Neuronal stem cell (in vitro differentiated cells): ENCODE measurements at regions not wholly inside any gene's neighbourhood (a gene's known extent, or its start where the extent isn't known, plus 50 kb on each side); places are given as distances from the start of the nearest gene placed in this dataset.

Experiments
- DNase-seq: peaks from one replicate; pipeline ENCODE4 v3.0.0-alpha.2; 2013; ENCODE audit warnings: low spot score
- H2AFZ ChIP-seq: one replicate; pipeline ENCODE4 v1.6.1; 2013; ENCODE audit warnings: mild to moderate bottlenecking, low read length, inconsistent platforms
- H2AK5ac ChIP-seq: 2 replicates; pipeline ENCODE4 v1.6.1; 2013; ENCODE audit warnings: low read depth, mild to moderate bottlenecking, inconsistent platforms, low read length, moderate library complexity, mixed read lengths
- H2BK120ac ChIP-seq: 2 replicates; pipeline ENCODE4 v1.6.1; 2013; ENCODE audit warnings: low read depth, mild to moderate bottlenecking, inconsistent platforms, low read length, moderate library complexity, mixed read lengths
- H2BK12ac ChIP-seq: one replicate; pipeline ENCODE4 v1.6.1; 2013; ENCODE audit warnings: low read length, inconsistent platforms
- H2BK15ac ChIP-seq: 2 replicates; pipeline ENCODE4 v1.6.1; 2013; ENCODE audit warnings: mild to moderate bottlenecking, low read length, inconsistent platforms, mixed read lengths
- H2BK5ac ChIP-seq: one replicate; pipeline ENCODE4 v1.6.1; 2013; ENCODE audit warnings: inconsistent platforms, mild to moderate bottlenecking, low read length, moderate library complexity
- H3K14ac ChIP-seq: one replicate; pipeline ENCODE4 v1.6.1; 2013; ENCODE audit warnings: low read length, inconsistent platforms
- H3K18ac ChIP-seq: 2 replicates; pipeline ENCODE4 v1.6.1; 2013; ENCODE audit warnings: low read length, inconsistent platforms
- H3K23ac ChIP-seq: 2 replicates; pipeline ENCODE4 v1.6.1; 2013; ENCODE audit warnings: low read depth, mild to moderate bottlenecking, mixed read lengths, low read length, inconsistent platforms; ENCODE audit not compliant: poor library complexity
- H3K27ac ChIP-seq: replicated peaks from 3 replicates; pipeline ENCODE4 v1.5.1; 2013; ENCODE audit warnings: low read length, inconsistent platforms
- H3K27me3 ChIP-seq, 3 experiments: 2 replicates each; pipeline ENCODE4 v1.6.1; 2013; ENCODE audit warnings: low read length in 3 of 3, mild to moderate bottlenecking in 2 of 3, inconsistent platforms in 1 of 3, low read depth in 1 of 3, mixed read lengths in 1 of 3, moderate library complexity in 1 of 3; ENCODE audit not compliant: control insufficient read depth in 3 of 3, insufficient read depth in 3 of 3
- H3K36me3 ChIP-seq, 2 donors: replicated peaks in 1 of 2; 2 replicates each; pipeline ENCODE4 v1.6.1; 2013; ENCODE audit warnings: low read length in 2 of 2; ENCODE audit not compliant: control insufficient read depth in 2 of 2, insufficient read depth in 2 of 2
- H3K4ac ChIP-seq: 2 replicates; pipeline ENCODE4 v1.6.1; 2013; ENCODE audit warnings: inconsistent platforms, mild to moderate bottlenecking, low read length, moderate library complexity
- H3K4me1 ChIP-seq, 2 donors: 1 replicate in 1 of 2; 2 replicates in 1 of 2; pipeline ENCODE4 v1.6.1; 2013; ENCODE audit warnings: low read length in 2 of 2, low read depth in 1 of 2; ENCODE audit not compliant: control insufficient read depth in 2 of 2, insufficient read depth in 1 of 2
- H3K4me2 ChIP-seq: one replicate; pipeline ENCODE4 v1.6.1; 2013; ENCODE audit warnings: mild to moderate bottlenecking, low read length, inconsistent platforms; ENCODE audit not compliant: insufficient read depth, poor library complexity, severe bottlenecking
- H3K4me3 ChIP-seq, 2 donors: 2 replicates each; pipeline ENCODE4 v1.5.1; 2013; ENCODE audit warnings: low read length in 2 of 2, mild to moderate bottlenecking in 2 of 2, inconsistent platforms in 1 of 2, moderate library complexity in 1 of 2
- H3K79me1 ChIP-seq: one replicate; pipeline ENCODE4 v1.6.1; 2013; ENCODE audit warnings: low read depth, mild to moderate bottlenecking, inconsistent platforms, low read length, moderate library complexity
- H3K9ac ChIP-seq: one replicate; pipeline ENCODE4 v1.6.1; 2013; ENCODE audit warnings: mild to moderate bottlenecking, low read depth, low read length, inconsistent platforms; ENCODE audit not compliant: poor library complexity
- H3K9me3 ChIP-seq, 2 donors: replicated peaks in 1 of 2; 2 replicates each; pipeline versions ENCODE3 to v1.6.1; 2013; ENCODE audit warnings: low read length in 2 of 2, mild to moderate bottlenecking in 2 of 2, inconsistent platforms in 1 of 2, low read depth in 1 of 2, mixed read lengths in 1 of 2, moderate library complexity in 1 of 2; ENCODE audit not compliant: control insufficient read depth in 2 of 2, insufficient read depth in 1 of 2
- H4K8ac ChIP-seq: one replicate; pipeline ENCODE4 v1.6.1; 2013; ENCODE audit warnings: low read depth, mild to moderate bottlenecking, inconsistent platforms, low read length, moderate library complexity
- H4K91ac ChIP-seq: one replicate; pipeline ENCODE4 v1.6.1; 2013; ENCODE audit warnings: low read length, low read depth, mild to moderate bottlenecking, inconsistent platforms; ENCODE audit not compliant: poor library complexity
- WGBS, 2 donors: extraction: QIAGEN DNeasy Blood & Tissue Kit; methylation state at CpG; one replicate each; pipeline ENCODE4 v1.1.7; 2013; ENCODE audit warnings: missing lambda C conversion rate in 2 of 2, mixed read lengths in 1 of 2; ENCODE audit not compliant: insufficient read length in 2 of 2, insufficient replicate concordance in 1 of 2; ENCODE audit errors: extremely low coverage in 2 of 2; 5-methylcytosine and 5-hydroxymethylcytosine counted together

GRCh38 chr1:187409341-187409740 is 580.6 kb downstream of the PLA2G4A start:
- WGBS, 2 donors: no CpG with 5 or more reads among the region's 2 CpGs

GRCh38 chr1:187411118-187411517 is 582.4 kb downstream of the PLA2G4A start:
- no peak for DNase-seq
- Histone ChIP-seq H3K27me3 (no peaks in the 10 kb centered on the region), H3K9me3 (no peaks in the 10 kb centered on the region), H2AFZ (no peak overlapping the region), H2BK15ac (no peak overlapping the region), H3K4me3 (no peak overlapping the region), H4K8ac (no peak overlapping the region), H3K23ac (no peak overlapping the region), H3K4ac (no peak overlapping the region), H2BK5ac (no peak overlapping the region), H3K36me3 (no peaks in the 10 kb centered on the region), H2BK120ac (no peak overlapping the region), H3K9ac (no peak overlapping the region), H3K79me1 (no peaks in the 10 kb centered on the region), H3K14ac (no peak overlapping the region), H3K4me2 (no peak overlapping the region), H3K27ac (no peak overlapping the region), H3K18ac (no peak overlapping the region), H3K4me1 (peaks cover 4 to 7% of the 10 kb centered on the region in 2 donors), H2AK5ac (no peak overlapping the region), H4K91ac (no peak overlapping the region), H2BK12ac (no peak overlapping the region)
- no CpG with 5 or more reads among the region's 3 CpGs for WGBS, 2 donors

More at GRCh38 chr1:187409341-187409740, 580.6 kb downstream of the PLA2G4A start:
- Histone ChIP-seq H3K4me2 (no peak overlapping the region), H2AK5ac (no peak overlapping the region), H3K23ac (no peak overlapping the region), H4K8ac (no peak overlapping the region), H4K91ac (no peak overlapping the region), H3K18ac (no peak overlapping the region), H2BK15ac (no peak overlapping the region), H3K4me1 (peaks cover 4 to 7% of the 10 kb centered on the region in 2 donors), H2BK12ac (no peak overlapping the region), H3K9me3 (no peaks in the 10 kb centered on the region), H3K4me3 (no peak overlapping the region), H2BK5ac (no peak overlapping the region), H3K4ac (no peak overlapping the region), H2AFZ (peak overlapping the region; percentile 78), H2BK120ac (no peak overlapping the region), H3K14ac (no peak overlapping the region), H3K9ac (no peak overlapping the region), H3K27ac (peak overlapping the region; percentile 66), H3K79me1 (no peaks in the 10 kb centered on the region), H3K36me3 (no peaks in the 10 kb centered on the region), H3K27me3 (no peaks in the 10 kb centered on the region)
- no peak for DNase-seq

GRCh38 chr1:187413405-187414169 is 584.8 kb downstream of the PLA2G4A start:
- no peak overlapping the region for H3K23ac ChIP-seq
- no peaks in the 10 kb centered on the region for H3K79me1 ChIP-seq
- no peak for DNase-seq
- H4K8ac ChIP-seq: no peak overlapping the region
- H3K36me3 ChIP-seq: no peaks in the 10 kb centered on the region
- no peak overlapping the region for H2AK5ac ChIP-seq
- H2BK12ac ChIP-seq: no peak overlapping the region
- WGBS, 2 donors: no CpG with 5 or more reads among the region's 2 CpGs
- no peak overlapping the region for H3K4me2 ChIP-seq
- no peak overlapping the region for H3K18ac ChIP-seq
- H2BK120ac ChIP-seq: no peak overlapping the region
- H2BK15ac ChIP-seq: no peak overlapping the region
- H3K9ac ChIP-seq: no peak overlapping the region
- no peak overlapping the region for H2AFZ ChIP-seq
- no peak overlapping the region for H3K4me3 ChIP-seq
- H2BK5ac ChIP-seq: no peak overlapping the region
- no peak overlapping the region for H3K4ac ChIP-seq
- peaks cover 3 to 4% of the 10 kb centered on the region in 2 donors for H3K4me1 ChIP-seq
- no peaks in the 10 kb centered on the region for H3K9me3 ChIP-seq
- H3K27me3 ChIP-seq: no peaks in the 10 kb centered on the region
- H3K14ac ChIP-seq: no peak overlapping the region
- no peak overlapping the region for H3K27ac ChIP-seq
- H4K91ac ChIP-seq: no peak overlapping the region

- no peak overlapping the region for H3K14ac ChIP-seq
- no peak overlapping the region for H2BK5ac ChIP-seq
- no peak overlapping the region for H2AFZ ChIP-seq
- no peaks in the 10 kb centered on the region for H3K27me3 ChIP-seq
- no peak overlapping the region for H2AK5ac ChIP-seq
- H3K27ac ChIP-seq: no peak overlapping the region
- H3K4me2 ChIP-seq: no peak overlapping the region
- H3K9me3 ChIP-seq: no peaks in the 10 kb centered on the region
- H3K23ac ChIP-seq: no peak overlapping the region
- H3K9ac ChIP-seq: no peak overlapping the region
- no CpG with 5 or more reads among the region's 3 CpGs for WGBS, 2 donors
- H3K4ac ChIP-seq: no peak overlapping the region
- no peak overlapping the region for H4K8ac ChIP-seq
- peaks cover 0 to 1% of the 10 kb centered on the region in 2 donors for H3K4me1 ChIP-seq
- no peak overlapping the region for H4K91ac ChIP-seq
- H3K79me1 ChIP-seq: no peaks in the 10 kb centered on the region
- H2BK15ac ChIP-seq: no peak overlapping the region
- no peak overlapping the region for H2BK12ac ChIP-seq
- H3K4me3 ChIP-seq: no peak overlapping the region
- no peak for DNase-seq
- H2BK120ac ChIP-seq: no peak overlapping the region
- H3K18ac ChIP-seq: no peak overlapping the region
- no peaks in the 10 kb centered on the region for H3K36me3 ChIP-seq
Measured at GRCh38 chr1:187415065-187415464, 586.3 kb downstream of the PLA2G4A start.
